Stomach smooth muscle (tissue), 2 donors: ENCODE measurements at regions not wholly inside any gene's neighbourhood (a gene's known extent, or its start where the extent isn't known, plus 50 kb on each side); places are given as distances from the start of the nearest gene placed in this dataset.

Source experiments
- H3K27ac ChIP-seq: one replicate; pipeline ENCODE4 v1.7.0; 2013; ENCODE audit warnings: mild to moderate bottlenecking, low read length, inconsistent platforms
- H3K27me3 ChIP-seq, 2 donors: one replicate each; pipeline ENCODE4 v1.7.0; 2013; ENCODE audit warnings: low read length in 2 of 2; ENCODE audit not compliant: insufficient read depth in 2 of 2, control insufficient read depth in 1 of 2
- H3K36me3 ChIP-seq, 2 donors: one replicate each; pipeline ENCODE4 v1.7.0; 2013; ENCODE audit warnings: low read length in 2 of 2; ENCODE audit not compliant: control insufficient read depth in 2 of 2, insufficient read depth in 2 of 2
- H3K4me1 ChIP-seq: one replicate; pipeline ENCODE4 v1.7.0; 2013; ENCODE audit warnings: low read length; ENCODE audit not compliant: control insufficient read depth, insufficient read depth
- H3K4me3 ChIP-seq, 2 donors: one replicate each; pipeline ENCODE4 v1.7.0; 2013; ENCODE audit warnings: low read length in 2 of 2
- H3K9ac ChIP-seq, 2 donors: one replicate each; pipeline ENCODE4 v1.7.0; 2013; ENCODE audit warnings: low read length in 2 of 2, mild to moderate bottlenecking in 1 of 2
- H3K9me3 ChIP-seq, 2 donors: one replicate each; pipeline ENCODE4 v1.7.0; 2013; ENCODE audit warnings: low read length in 2 of 2; ENCODE audit not compliant: control insufficient read depth in 2 of 2
- donor health status: healthy.
- donor health status: Pancreatic carcinoma.

DNA sequence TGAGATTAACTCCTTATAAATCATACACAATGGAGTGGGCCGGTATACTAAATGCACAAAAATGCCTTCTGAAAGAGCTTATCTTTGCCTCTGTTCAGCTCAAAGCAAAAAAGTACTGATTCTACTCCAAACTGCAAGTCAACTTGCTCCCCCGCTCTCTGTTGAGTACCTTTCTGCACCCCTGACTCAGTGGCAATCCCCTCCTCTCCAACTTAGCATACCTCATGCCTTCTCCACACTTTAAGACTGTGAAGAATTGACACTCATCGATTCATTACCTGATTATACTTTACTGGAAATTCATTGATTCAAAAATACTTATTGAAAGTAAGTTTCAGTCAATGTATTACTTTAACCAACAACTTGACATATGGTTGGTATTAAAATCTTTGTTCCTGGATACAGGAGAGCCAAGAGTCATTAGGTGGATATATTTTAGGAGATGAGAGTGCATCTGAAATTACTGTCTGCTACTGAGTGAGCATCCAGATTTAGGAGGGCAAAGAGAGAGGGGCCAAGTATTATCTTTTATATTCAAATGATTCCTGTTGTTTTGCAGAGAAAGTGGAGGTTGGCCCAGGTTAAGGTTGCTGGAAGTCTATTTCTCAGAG lies 187.7 kb downstream of the ICOS start:
- Histone ChIP-seq H3K27ac (no peak overlapping the region), H3K27me3 (no peaks in the 10 kb centered on the region), H3K9ac (no peak overlapping the region), H3K36me3 (no peaks in the 10 kb centered on the region), H3K9me3 (no peaks in the 10 kb centered on the region), H3K4me1 (no peaks in the 10 kb centered on the region), H3K4me3 (no peak overlapping the region)

DNA sequence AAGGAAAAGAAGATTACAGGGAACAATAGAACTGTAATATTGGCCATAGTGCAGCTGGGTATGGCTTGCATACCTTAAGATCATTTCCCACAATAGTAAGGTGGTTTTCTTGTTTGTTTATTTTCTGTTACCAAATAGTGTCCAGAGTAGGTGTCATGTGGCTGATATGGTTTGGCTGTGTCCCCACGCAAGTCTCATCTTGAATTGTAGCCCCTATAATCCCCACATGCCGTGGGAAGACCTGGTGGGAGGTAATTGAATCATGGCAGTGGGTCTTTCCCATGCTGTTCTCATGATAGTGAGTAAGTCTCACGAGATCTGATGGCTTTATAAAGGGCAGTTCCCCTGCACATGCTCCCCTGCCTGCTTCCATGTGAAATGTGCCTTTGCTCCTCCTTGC lies 190.1 kb downstream of the ICOS start:
- H3K27ac ChIP-seq, result no peak overlapping the region
- H3K36me3 ChIP-seq, result no peaks in the 10 kb centered on the region
- no peaks in the 10 kb centered on the region for H3K27me3 ChIP-seq
- no peaks in the 10 kb centered on the region for H3K4me1 ChIP-seq
- H3K4me3 ChIP-seq, result no peak overlapping the region
- no peaks in the 10 kb centered on the region for H3K9me3 ChIP-seq
- no peak overlapping the region for H3K9ac ChIP-seq

- Histone ChIP-seq H3K27me3 (no peaks in the 10 kb centered on the region), H3K27ac (no peak overlapping the region)
Measured at GRCh38 chr2:204127238-204127637, 190.7 kb downstream of the ICOS start.

DNA sequence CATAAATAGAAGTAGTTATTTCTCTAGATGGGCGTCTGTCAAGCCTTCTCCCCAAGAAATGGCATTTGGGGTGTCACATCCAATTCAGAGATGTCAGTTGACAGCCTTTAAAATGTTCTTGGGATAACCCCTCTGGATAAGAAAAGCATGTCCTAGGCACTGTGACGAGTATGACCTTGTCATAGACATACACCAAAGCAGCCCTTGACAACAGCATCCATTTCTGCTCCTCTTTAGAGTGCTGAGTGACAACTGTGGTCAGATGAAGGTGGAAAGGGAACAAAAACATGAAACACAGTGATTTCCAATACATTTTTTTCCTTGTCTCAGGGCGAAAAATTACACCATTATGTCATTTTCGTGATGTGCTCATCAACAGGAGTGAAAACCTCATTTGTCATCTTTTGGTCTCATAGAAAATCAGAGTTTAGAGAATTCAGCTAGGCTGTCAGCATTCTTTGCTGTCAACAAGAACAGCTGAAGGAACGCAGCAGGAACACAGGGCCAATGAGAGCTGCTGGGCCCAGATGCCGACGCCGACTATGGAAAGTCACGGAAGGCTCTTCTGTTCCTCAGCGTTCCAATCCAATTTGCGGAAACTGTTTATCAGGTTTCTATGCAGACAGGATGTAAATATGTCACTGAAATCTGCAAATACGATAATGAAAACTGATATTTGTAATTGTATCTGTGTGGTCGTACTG lies 193.2 kb downstream of the ICOS start:
- no peaks in the 10 kb centered on the region for H3K27me3 ChIP-seq
- no peak overlapping the region for H3K27ac ChIP-seq
- no peaks in the 10 kb centered on the region for H3K9me3 ChIP-seq

More at GRCh38 chr2:204127238-204127637, 190.7 kb downstream of the ICOS start:
- Histone ChIP-seq H3K9me3 (no peaks in the 10 kb centered on the region), H3K4me3 (no peak overlapping the region), H3K9ac (no peak overlapping the region), H3K4me1 (no peaks in the 10 kb centered on the region), H3K36me3 (no peaks in the 10 kb centered on the region)

GRCh38 chr2:204131621-204132020 lies 195.1 kb downstream of the ICOS start:
- Histone ChIP-seq H3K27ac (no peak overlapping the region), H3K9me3 (no peaks in the 10 kb centered on the region), H3K36me3 (no peaks in the 10 kb centered on the region), H3K27me3 (no peaks in the 10 kb centered on the region), H3K9ac (no peak overlapping the region), H3K4me1 (no peaks in the 10 kb centered on the region), H3K4me3 (no peak overlapping the region)

More for the DNA sequence above, 193.2 kb downstream of the ICOS start:
- Histone ChIP-seq H3K36me3 (no peaks in the 10 kb centered on the region), H3K9ac (no peak overlapping the region), H3K4me3 (no peak overlapping the region), H3K4me1 (no peaks in the 10 kb centered on the region)

DNA sequence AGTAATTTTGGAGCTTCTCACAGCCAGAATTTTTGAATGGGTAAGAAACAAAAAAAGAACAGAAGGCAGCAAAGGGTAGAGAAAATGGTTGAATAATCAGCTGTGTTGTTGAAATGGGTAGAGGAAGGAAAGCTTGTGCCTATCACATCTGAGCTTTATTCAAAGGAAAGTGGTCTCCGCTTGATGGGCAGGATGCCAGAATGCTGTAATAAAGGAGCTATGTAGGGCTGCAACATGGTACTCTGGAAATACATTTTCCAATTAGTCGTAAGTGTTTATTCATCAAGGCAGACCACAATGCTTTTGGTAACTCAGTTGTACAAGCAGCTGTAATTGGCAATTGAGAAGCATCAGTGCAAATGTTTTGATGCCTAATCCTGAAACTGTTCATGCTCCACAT lies 196.9 kb downstream of the ICOS start:
- H3K4me1 ChIP-seq, result no peaks in the 10 kb centered on the region
- no peak overlapping the region for H3K27ac ChIP-seq
- H3K36me3 ChIP-seq, result no peaks in the 10 kb centered on the region
- H3K27me3 ChIP-seq, result no peaks in the 10 kb centered on the region
- no peaks in the 10 kb centered on the region for H3K9me3 ChIP-seq
- H3K9ac ChIP-seq, result no peak overlapping the region
- no peak overlapping the region for H3K4me3 ChIP-seq

DNA sequence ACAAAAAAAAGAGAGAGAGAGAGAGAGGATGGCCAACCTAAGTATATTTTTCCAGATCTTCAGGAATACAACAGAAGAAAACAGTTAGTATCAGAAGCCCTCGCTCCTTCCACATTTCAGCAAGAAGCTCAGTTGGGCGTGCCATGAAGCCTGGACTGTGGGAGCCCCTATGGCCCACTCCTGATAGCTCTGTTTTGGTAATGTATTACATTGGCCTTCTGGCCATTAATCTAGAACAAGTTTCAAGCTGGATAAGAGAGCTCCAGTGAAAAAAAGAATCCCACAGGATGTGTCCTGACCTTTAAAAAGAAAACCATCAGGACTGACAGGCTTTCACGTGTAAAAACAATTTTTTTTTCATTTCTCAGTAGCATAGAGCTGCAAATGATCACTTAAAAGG lies 197.9 kb downstream of the ICOS start:
- H3K27me3 ChIP-seq, result no peaks in the 10 kb centered on the region
- no peak overlapping the region for H3K9ac ChIP-seq
- no peak overlapping the region for H3K27ac ChIP-seq
- no peak overlapping the region for H3K4me3 ChIP-seq
- no peaks in the 10 kb centered on the region for H3K36me3 ChIP-seq
- no peaks in the 10 kb centered on the region for H3K9me3 ChIP-seq
- H3K4me1 ChIP-seq, result no peaks in the 10 kb centered on the region

DNA sequence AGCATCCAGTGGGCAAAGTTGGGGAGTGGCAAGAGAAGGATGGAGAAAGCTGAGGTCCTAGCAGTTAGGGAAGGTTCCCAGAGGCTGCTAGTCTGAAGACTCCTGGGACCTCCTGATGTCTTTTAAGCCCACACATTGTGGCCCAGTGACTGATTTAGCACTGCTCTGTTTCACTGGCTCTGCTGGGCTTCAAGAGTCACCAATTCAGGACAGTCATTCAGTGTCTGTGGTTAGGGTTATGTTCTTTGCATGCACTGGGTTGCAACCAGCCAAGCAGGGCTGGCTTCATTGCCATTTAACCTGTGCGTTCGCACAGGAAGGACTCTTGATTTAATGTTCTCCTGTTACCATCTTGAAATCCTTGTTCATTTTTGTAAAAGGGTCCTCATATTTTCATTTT lies 199.2 kb downstream of the ICOS start:
- Histone ChIP-seq H3K27me3 (no peaks in the 10 kb centered on the region), H3K27ac (no peak overlapping the region), H3K9me3 (no peaks in the 10 kb centered on the region), H3K9ac (no peak overlapping the region), H3K4me1 (no peaks in the 10 kb centered on the region), H3K36me3 (no peaks in the 10 kb centered on the region), H3K4me3 (no peak overlapping the region)

DNA sequence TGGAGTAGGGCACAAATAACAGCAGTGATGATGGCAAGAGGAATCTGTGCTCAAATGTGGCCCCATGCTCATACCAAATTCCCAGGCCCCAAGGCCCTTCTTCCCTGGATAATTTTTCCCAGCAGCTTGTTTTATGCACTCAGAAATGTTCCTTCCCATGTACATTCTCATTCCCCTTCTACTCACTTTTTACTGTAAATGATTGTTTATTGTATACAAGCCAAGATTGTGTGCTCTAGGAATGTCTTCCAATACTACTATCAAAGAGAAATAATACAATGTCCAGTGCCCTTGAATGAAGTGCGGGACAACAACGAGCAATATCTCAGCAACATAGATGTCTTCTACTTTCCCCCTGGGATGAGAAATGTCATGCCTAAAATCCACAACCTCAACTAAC lies 201.6 kb downstream of the ICOS start:
- H3K36me3 ChIP-seq, result no peaks in the 10 kb centered on the region

DNA sequence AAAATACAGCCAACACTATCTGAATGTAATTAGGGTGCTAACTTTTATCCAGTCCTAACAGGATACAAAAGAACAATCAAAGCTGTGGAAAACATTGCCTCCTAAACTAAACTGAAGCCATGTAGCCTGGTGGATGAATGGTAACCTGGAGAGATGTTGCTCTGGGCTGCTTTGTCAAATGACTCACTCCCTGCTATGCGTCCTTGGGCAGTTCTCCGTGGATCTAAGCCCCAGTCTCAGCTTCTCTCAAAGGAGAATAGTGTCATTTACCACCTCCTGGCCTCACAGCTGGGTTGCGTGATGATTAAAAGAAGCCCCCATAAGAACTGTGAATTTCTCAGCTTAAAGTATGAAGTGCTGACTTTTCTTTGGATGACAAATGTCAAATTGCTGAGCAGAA lies 203.7 kb downstream of the ICOS start:
- H3K9me3 ChIP-seq, result no peaks in the 10 kb centered on the region
- no peak overlapping the region for H3K27ac ChIP-seq
- no peaks in the 10 kb centered on the region for H3K27me3 ChIP-seq
- H3K9ac ChIP-seq, result no peak overlapping the region
- H3K4me1 ChIP-seq, result peaks cover 3% of the 10 kb centered on the region
- no peak overlapping the region for H3K4me3 ChIP-seq
- H3K36me3 ChIP-seq, result no peaks in the 10 kb centered on the region

More for the DNA sequence above, 201.6 kb downstream of the ICOS start:
- Histone ChIP-seq H3K4me3 (no peak overlapping the region), H3K27me3 (no peaks in the 10 kb centered on the region), H3K9ac (no peak overlapping the region), H3K9me3 (no peaks in the 10 kb centered on the region), H3K27ac (no peak overlapping the region), H3K4me1 (no peaks in the 10 kb centered on the region)
